MCF 10A (cell line): ENCODE measurements at regions not wholly inside any gene's neighbourhood (a gene's known extent, or its start where the extent isn't known, plus 50 kb on each side); places are given as distances from the start of the nearest gene placed in this dataset.

Experiments
- BruUV-seq: library from RNA; stranded (reverse); fragments of 400-500 nt; replicated peaks from 2 replicates; lab custom pipeline; 2021; lab: Mats Ljungman, UMichigan
- CTCF ChIA-PET: fragments of 300-600 bp; sonication (Branson Sonifier 250); formaldehyde crosslinking; extraction: SDS; loops from one replicate; lab custom pipeline; 2021; ENCODE audit warnings: antibody characterized with exemption, inconsistent platforms; lab: Yijun Ruan, JAX
- POLR2A ChIA-PET: fragments of 300-600, 350-650 bp; sonication (Branson Sonifier 250); formaldehyde crosslinking; extraction: SDS; loops from one replicate; lab custom pipeline; 2020; ENCODE audit warnings: antibody characterized with exemption, inconsistent platforms; lab: Yijun Ruan, JAX
- DNase-seq: peaks from one replicate; pipeline ENCODE4 v3.0.0-alpha.2; 2018; ENCODE audit not compliant: unreplicated experiment
- H3K27ac Mint-ChIP-seq: one replicate; pipeline ENCODE4 v1.8.0; 2022; ENCODE audit warnings: mild to moderate bottlenecking, low read depth, mixed read lengths; ENCODE audit not compliant: unreplicated experiment
- H3K27me3 Mint-ChIP-seq: one replicate; pipeline ENCODE4 v1.8.0; 2022; ENCODE audit warnings: mixed read lengths; ENCODE audit not compliant: insufficient read depth, unreplicated experiment
- H3K36me3 Mint-ChIP-seq: one replicate; pipeline ENCODE4 v1.8.0; 2022; ENCODE audit warnings: mild to moderate bottlenecking, moderate library complexity, mixed read lengths; ENCODE audit not compliant: insufficient read depth, unreplicated experiment
- H3K4me1 Mint-ChIP-seq: one replicate; pipeline ENCODE4 v1.8.0; 2022; ENCODE audit warnings: mixed read lengths; ENCODE audit not compliant: insufficient read depth, unreplicated experiment
- H3K4me3 Mint-ChIP-seq: one replicate; pipeline ENCODE4 v1.8.0; 2022; ENCODE audit warnings: mild to moderate bottlenecking, moderate library complexity, mixed read lengths; ENCODE audit not compliant: unreplicated experiment
- H3K9me3 Mint-ChIP-seq: one replicate; pipeline ENCODE4 v1.8.0; 2022; ENCODE audit warnings: mixed read lengths; ENCODE audit not compliant: unreplicated experiment
- intact Hi-C: fragments of 100-400 bp; cut with micrococcal nuclease; formaldehyde crosslinking; loops from 2 replicates; pipeline ENCODE4 v1.14.1; 2022
- TF ChIP-seq, protein P1 (sequence below): fragments of 200-600 bp; IDR thresholded peaks from one replicate; pipeline ENCODE4 v1.8.0; 2022; ENCODE audit warnings: antibody characterized with exemption, mild to moderate bottlenecking; ENCODE audit not compliant: unreplicated experiment

GRCh38 chr5:51449026-51449425 is 65.8 kb downstream of the ISL1 start:
- intact Hi-C loops: no loop called here
- ChIA-PET CTCF (interaction anchor here (0.7 kb wide), 1 partner anchor 9 kb away, joined by 3 read pairs; no protein-coding TSS in a partner anchor), POLR2A (no interaction called here)
- Mint-ChIP-seq H3K4me1 (no peaks in the 10 kb centered on the region), H3K4me3 (no peak overlapping the region), H3K9me3 (no peaks in the 10 kb centered on the region), H3K27me3 (peaks cover 19% of the 10 kb centered on the region), H3K36me3 (no peaks in the 10 kb centered on the region), H3K27ac (no peak overlapping the region)
- DNase-seq: no peak
- BruUV-seq: no TSS peak
- TF ChIP-seq, protein P1, sequence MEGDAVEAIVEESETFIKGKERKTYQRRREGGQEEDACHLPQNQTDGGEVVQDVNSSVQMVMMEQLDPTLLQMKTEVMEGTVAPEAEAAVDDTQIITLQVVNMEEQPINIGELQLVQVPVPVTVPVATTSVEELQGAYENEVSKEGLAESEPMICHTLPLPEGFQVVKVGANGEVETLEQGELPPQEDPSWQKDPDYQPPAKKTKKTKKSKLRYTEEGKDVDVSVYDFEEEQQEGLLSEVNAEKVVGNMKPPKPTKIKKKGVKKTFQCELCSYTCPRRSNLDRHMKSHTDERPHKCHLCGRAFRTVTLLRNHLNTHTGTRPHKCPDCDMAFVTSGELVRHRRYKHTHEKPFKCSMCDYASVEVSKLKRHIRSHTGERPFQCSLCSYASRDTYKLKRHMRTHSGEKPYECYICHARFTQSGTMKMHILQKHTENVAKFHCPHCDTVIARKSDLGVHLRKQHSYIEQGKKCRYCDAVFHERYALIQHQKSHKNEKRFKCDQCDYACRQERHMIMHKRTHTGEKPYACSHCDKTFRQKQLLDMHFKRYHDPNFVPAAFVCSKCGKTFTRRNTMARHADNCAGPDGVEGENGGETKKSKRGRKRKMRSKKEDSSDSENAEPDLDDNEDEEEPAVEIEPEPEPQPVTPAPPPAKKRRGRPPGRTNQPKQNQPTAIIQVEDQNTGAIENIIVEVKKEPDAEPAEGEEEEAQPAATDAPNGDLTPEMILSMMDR: no peak

- POLR2A ChIA-PET: interaction anchor here (0.6 to 0.7 kb wide), 3 partner anchors 52 to 1173 kb away, joined by 3 to 4 read pairs (median 4); no protein-coding TSS in a partner anchor
- TF ChIP-seq, protein P1: no peak
- BruUV-seq: no TSS peak
- Mint-ChIP-seq H3K27ac (no peak overlapping the region), H3K4me3 (no peak overlapping the region), H3K4me1 (no peaks in the 10 kb centered on the region), H3K36me3 (no peaks in the 10 kb centered on the region), H3K27me3 (peaks cover 20% of the 10 kb centered on the region), H3K9me3 (no peaks in the 10 kb centered on the region)
- intact Hi-C loops: no loop called here
- CTCF ChIA-PET: interaction anchor here (0.6 to 1.0 kb wide), 2 partner anchors 264 to 389 kb away, joined by 4 read pairs; no protein-coding TSS in a partner anchor
- DNase-seq: no peak
Observed at GRCh38 chr5:51452562-51452961, 69.3 kb downstream of the ISL1 start.

DNA sequence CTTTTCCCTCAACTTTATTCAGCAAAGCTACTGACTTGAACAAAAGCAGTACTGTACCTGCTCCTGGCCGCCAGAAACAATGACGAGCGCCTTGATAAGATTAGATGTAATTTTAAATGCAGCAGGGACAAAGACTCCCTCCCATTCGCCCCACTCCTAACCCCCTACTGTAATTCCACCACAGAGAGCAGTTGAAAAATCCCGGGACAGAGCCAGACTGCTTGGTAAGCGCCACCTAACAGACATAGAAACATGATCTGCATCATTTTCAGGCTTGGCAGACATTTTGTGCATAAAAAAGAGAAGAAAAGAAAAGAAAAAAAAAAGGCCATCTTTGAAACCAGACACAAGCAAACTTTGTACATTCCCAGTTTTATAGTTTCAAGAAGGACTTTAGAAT is 81.9 kb downstream of the ISL1 start:
- TF ChIP-seq, protein P1: no peak
- Mint-ChIP-seq H3K36me3 (no peaks in the 10 kb centered on the region), H3K27me3 (peaks cover 49% of the 10 kb centered on the region), H3K27ac (no peak overlapping the region), H3K4me1 (peaks cover 5% of the 10 kb centered on the region), H3K9me3 (no peaks in the 10 kb centered on the region), H3K4me3 (no peak overlapping the region)
- intact Hi-C loops: no loop called here
- ChIA-PET POLR2A (no interaction called here), CTCF (no interaction called here)
- no peak for DNase-seq
- no TSS peak for BruUV-seq

DNA sequence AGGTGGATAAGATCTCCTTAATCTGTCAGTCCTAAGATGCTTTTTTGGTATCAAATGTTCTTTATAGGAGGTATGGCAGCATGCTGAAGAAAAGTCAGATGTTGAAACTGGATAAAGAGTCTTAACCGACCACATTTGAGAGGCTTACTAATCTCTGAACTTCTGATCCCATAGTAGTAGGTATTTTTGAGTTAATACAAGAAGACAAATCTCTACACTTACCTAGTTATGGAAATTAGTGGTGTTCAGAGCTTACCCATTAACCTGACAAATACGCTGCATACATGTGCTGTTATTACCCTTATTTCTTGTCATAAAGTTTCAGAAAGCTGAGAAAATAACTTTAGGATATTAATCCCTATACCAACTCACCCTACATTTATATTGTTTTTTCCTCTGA is 83.0 kb downstream of the ISL1 start:
- Mint-ChIP-seq H3K36me3 (no peaks in the 10 kb centered on the region), H3K27me3 (peaks cover 43% of the 10 kb centered on the region), H3K4me3 (no peak overlapping the region), H3K4me1 (peaks cover 5% of the 10 kb centered on the region), H3K9me3 (no peaks in the 10 kb centered on the region), H3K27ac (no peak overlapping the region)
- CTCF ChIA-PET: interaction anchor here (0.5 to 0.7 kb wide), 2 partner anchors 35 to 54 kb away, joined by 3 read pairs; no protein-coding TSS in a partner anchor
- TF ChIP-seq, protein P1: no peak
- no TSS peak for BruUV-seq
- DNase-seq: no peak
- intact Hi-C loops: no loop called here
- POLR2A ChIA-PET: no interaction called here
